HG03342 (cell line): ENCODE measurements at regions not wholly inside any gene's neighbourhood (a gene's known extent, or its start where the extent isn't known, plus 50 kb on each side); places are given as distances from the start of the nearest gene placed in this dataset.

Experiments used
- ATAC-seq: cut with Tn5 transposase; IDR thresholded peaks from one replicate; pipeline ENCODE4 v1.9.1; 2021; ENCODE audit warnings: mild to moderate bottlenecking, moderate library complexity; ENCODE audit not compliant: unreplicated experiment

DNA sequence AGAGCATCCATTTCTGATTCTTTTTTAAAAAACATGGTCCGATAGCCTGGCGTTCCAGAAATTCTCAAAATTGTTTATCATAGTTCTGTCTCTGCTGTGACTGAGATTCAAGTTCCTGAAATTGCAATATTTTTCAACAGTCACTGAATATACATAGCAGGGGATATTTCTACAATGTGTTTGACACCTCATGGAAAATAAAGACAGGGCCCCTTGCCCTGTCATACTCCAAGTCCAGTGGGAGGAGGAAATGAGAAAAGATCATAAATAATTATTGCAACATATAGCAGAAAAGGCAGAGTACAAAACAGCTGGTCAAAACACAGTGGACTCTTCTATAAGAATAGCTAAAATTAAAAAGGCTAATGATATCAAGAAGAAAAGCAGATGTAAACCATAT, 234.8 kb upstream of the SPTLC3 start:
- no peak for ATAC-seq

DNA sequence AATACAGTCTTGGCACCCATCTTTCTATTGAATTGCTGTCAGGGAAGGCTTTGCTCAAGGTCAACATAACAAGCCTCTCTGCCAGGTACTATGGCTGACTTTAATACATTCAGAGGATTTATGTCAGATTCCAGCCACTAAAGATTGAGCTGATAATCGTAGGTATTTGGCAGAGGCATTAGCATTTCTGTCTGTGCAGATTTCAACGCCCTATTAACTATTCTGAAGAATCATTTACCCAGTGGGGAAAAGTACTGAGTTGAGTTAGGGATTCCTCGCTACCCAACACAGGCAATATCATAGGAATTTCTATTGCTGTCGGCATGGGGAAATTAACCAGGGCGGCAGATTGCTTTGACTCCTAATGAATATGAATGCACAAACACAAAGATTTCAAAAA, 233.7 kb upstream of the SPTLC3 start:
- ATAC-seq: no peak

DNA sequence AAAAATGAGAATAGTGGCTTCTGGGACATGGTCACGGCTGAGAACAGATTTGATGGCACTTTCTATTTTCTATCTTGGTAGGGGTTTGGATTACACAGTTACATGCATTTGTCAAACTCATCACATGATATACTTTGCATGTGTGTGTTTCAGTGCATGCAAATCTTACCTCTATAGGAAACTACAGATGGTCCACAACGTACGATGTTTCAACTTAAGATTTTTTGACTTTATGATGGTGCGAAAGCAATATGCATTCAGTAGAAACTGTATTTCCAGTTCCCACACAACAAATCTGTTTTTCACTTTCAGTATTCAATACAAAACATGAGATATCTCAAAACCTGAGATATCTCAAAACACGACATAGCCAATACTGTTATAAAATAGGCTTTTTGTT, 231.8 kb upstream of the SPTLC3 start:
- ATAC-seq: no peak

DNA sequence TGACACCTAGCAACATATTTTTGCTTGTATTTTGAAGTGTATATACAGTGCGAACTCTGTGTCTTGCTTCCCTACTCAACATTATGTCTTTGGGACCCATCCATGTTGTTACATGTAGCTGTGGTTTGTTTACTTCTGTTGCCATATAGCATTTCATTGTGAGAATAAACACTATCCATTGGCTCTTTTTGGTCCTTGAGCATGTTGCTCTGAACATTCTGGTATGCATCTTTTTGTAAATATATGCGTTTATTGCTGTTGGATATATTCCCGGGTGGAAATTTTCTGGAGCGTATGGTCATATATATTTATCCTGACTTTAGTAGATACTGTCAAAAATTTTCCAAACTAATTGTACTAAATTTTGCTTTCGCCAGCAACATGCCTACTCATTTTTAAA, 222.5 kb upstream of the SPTLC3 start:
- no peak for ATAC-seq

DNA sequence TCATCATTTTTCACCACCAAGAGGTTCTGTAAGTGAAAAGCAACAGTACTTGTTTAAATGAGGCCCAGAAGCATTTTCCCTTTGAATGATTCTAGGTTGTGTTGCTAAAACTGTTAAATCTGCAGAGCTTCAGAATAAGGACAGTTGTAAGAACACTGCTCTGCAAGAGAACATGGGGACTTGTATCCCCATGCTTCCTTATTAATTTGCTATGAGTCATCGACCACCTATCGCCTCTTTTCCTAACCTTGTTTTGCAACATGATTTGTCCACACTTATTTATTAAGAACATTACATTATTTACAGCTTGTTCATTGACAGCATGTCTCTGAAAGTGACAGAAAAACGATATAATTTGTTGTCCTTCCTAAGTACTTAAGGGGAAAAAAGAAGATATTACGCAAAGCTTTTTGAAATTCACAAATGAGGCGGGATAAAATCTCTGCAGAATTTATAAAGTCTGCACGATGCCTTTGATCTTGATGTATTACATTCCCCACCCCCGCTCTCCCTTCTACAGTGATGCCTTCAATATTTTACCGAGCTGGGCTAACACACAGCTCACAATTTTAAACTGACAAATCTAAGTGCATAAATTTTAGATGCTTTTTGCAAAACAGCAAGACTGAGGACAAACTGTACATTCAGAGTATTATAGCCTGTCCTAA, 220.0 kb upstream of the SPTLC3 start:
- no peak for ATAC-seq

DNA sequence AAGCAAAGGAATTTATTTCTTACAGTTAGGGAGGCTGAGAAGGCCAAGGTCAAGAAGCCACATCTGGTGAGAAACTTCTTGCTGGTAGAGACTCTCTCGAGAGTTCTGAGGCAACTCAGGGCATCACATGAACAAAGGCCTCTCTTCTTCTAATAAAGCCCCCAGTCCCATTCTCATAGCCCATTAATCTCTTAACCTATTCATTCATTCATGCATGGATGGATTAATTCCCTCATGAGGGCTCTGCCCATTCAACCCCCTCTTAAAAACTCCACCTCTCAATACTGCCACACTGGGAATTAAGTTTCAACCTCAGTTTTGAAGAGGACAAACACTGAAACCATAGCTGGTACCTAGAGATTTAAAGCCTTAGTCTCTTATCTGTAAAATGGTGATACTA, 217.9 kb upstream of the SPTLC3 start:
- no peak for ATAC-seq

DNA sequence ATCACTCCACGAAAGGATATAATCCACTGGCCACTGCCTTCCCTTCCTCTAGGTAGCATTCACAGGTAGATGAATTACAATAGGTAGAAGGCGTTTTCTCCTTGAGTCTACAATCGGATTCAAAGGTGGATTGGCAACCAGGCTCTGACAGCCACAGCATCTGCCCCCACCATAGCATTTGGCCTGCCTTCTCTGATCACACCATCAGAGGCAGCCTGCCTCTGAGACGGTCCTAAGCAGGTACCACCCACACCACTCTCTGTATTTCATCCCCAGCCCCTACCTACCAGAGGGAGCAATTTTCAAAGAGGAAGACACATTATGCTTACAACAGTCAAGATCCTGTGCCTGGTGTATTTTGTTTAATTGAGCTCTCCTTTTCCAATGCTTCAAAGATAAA, 210.5 kb upstream of the SPTLC3 start:
- no peak for ATAC-seq

DNA sequence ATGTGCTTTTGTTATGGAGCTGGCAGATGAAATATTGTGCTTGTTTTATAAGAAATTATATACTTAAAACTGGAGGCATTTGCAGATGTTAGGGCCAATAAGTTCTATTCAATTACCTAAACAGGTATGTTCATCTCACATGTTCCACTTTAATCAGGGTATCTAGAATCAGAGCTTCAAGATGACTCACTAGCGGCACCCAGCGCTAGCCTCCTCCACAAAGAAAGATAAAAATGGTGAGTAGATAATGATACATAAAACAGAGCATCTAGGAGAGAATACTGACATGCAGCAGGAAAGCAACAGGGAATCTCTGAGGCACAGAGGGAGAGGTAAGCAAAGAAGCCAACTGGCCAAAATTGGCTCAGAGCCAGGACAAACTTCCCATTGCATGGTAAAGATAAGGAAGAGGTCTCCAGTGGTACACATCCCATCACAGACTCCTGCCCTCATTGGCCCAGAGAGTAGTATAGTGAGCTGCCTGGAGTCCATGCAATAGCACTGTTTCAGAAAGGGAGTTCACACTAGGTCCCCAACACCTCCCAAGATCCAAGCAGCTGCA, 200.7 kb upstream of the SPTLC3 start:
- no peak for ATAC-seq

DNA sequence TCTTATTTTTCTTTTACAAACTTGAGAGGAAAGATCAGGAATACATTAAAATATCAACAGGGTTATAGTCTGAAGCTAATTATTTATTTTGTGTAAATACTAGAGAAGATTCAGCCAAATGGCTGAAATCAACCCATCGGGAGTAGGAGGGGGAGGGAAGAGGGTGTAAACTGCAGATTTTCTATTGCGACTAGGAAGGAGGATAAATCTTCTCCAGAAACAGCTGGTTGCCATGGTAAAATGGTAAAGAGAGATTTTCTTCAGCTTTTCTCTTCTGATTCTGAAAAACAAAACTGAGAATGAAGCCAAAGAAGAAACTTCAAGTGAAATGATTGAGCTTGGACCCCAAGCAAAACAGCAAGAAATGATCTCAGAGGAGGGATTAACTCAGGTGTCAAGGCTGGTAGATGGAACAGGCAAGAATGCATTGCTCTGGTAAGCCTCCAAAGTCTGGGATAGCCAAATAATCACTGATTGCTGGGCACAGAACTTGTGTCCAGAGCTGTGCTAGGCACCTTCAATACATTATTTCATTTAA, 193.5 kb upstream of the SPTLC3 start:
- no peak for ATAC-seq

DNA sequence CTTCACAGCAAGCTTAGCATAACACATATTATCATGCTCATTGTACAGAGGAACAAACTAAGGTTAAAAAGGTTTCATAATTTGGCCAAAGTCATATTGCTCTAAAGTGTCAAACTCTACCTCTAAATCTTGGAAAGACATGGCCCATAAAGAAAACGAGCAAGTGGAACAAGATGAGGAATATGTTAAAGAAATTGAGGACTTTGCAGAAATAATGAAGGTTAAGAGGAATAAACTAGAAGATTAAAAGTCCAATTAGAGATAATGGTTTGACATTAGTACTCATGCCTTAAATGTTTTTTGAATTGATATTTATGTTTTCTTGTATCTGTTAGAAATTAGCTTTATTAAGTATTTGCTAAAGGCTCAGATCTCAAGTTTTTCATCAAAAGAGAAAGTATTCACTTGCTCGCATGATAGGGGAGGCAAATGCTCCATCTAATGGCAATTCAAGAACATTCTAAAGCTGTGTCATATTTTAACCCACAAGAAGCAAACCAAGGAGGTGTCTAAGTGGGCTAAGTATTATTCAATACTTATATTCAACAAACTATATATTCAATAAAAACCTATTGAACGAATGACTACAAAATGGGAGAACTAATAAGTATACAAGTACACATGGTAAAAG, 192.9 kb upstream of the SPTLC3 start:
- ATAC-seq: no peak

DNA sequence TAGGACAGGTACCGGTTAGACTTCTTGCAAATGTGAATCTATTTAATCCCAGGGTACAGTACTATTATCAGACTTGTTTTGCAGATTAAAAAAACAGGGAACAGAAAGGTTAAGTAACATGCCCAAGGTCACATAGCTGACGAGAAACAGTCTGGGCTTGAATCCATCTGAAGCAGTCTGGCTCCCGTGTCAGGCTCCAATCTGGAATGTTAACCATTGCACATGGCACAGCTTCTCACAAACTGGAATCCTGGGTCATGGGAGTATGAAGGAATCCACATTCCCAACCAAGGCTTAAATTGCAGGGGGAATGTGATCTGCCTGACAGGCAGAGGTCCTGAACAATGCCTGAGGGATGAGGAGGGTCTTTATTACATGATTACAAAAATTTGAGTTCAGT, 187.5 kb upstream of the SPTLC3 start:
- no peak for ATAC-seq

DNA sequence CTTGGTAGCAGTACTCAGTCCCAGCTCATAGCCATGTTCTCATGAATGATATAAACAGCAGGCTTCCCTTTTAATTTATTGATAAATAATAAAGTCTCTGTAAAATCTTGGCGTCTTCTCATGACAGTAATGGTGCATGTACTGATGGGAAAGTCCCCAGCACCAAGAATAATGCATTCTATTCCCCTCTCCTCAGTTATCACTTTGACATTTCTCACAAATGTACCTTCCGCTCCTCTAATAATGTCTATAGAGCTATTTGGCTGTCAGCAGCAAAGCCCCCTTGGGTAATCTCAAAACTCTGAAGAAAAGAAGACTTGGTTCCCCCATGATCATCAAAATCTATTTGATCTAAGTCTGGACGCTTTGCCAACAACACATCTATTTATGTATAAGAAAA, 185.0 kb upstream of the SPTLC3 start:
- no peak for ATAC-seq

DNA sequence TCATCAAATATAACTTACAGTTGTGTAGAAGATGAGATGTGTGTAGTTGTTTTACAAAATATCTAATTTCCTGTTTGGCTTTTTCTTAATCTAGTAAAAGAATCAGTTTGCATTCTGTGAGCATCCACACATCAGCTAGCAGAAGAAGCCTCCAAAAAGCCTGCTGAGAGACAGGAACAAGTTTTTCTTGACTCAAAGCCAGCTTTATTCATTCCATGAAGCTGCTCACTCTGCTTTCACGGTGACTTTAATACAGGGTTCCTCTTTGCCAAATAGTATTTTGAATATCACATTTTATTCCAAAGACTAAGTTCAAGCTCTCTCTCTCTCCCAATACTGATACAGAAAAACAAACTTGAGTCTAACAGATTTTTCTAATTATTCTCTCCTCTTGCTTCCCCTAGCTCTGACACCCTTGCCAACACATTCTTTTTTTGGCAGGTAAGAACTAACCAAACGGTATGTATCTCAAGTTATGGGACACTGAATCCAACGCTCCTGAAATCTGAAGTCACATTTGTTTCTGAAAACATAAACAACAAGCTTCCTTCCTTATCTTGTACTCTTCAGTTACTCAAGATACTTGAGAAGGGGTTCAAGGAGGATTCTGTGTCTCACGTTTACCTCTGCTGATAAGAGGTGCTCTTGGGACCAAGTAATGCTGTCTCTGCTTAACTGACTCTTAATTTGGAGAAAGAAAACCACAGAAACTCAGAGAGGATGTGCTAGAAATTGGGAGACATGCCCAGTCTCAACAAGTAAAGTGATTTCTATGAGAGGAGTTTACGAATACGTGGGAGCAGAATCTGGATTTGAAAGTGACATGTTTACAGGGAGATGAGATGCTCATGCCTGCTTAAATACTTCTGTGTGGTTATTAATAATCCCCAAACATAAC, 184.2 kb upstream of the SPTLC3 start:
- no peak for ATAC-seq

DNA sequence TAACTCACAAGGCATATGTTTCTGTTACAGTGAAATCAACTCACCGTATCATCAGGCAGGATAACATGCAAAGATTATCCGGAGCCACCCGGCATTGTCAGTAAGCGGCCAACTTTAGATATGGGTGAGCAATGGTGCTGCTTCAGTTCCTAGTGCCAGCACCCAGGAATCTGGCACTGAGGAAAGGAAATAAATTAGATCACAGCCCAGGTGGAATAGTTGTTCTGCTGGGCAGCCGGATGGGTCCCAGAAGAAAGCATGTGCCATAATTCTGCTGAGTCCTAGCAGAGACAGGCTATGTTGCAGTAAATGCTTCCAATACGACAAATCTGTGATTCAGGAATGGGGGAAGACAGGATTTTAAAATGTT, 183.6 kb upstream of the SPTLC3 start:
- no peak for ATAC-seq

DNA sequence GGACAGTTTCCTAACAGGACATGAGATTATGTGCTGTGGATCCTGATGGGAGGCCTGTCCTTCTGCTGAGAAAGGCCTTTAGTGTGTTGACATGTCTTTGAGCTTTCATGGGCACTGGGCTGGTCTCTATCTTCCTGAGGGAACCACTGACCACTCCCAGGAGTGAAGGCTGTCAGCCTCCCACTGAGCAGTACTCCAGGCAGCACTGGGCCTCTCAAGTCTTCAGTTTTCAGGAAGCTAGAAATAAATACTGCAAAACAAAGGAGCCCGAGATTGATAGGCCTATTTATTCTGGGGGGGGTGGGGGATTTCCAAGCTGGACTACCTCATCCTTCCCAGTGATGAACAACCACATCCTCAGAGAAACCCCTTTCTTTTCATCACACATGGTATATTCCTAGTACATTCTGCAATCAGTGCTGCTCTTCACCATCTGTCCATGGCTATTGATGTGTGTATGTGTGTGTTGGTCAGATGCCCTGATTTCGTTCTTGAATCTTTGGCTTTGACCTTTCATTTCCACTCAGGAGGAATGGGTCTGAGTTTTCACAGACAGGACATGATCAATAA, 180.9 kb upstream of the SPTLC3 start:
- no peak for ATAC-seq

DNA sequence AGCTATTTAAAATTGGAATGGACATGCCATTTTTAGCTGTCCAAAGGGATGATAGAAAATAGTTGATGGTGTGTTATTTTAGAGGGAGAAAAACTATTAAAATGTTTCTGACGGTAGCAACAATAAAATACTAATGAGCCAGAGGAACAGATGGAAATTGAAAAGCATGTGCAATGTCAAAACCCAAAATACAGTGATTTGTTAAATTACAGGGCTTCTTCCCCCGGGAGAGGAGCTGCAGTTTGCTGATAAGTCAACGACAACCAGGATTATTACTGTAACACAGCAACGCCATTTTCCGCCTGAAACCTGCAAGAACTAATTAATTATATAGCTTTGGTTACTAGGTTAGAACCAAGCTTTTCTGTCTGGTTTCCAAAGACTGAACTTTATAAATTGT, 179.6 kb upstream of the SPTLC3 start:
- ATAC-seq: no peak

DNA sequence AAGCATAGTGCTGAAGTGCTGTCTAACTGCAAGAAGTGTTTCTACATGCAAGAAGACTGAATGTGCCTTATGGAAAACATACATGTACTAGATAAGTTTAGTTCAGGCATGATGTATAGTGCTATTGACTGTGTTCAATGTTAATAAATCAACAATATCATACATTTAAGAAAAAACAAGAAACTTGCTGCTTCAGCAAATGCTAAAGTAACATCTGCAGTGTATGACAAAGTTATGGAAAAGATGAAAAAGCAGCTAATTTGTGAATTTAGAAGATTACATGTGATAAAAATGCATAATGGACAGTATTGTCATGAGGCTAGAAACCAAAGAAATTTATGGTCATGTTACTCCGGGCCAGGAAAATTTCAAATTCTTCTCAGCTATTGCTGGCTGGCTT, 174.9 kb upstream of the SPTLC3 start:
- no peak for ATAC-seq

DNA sequence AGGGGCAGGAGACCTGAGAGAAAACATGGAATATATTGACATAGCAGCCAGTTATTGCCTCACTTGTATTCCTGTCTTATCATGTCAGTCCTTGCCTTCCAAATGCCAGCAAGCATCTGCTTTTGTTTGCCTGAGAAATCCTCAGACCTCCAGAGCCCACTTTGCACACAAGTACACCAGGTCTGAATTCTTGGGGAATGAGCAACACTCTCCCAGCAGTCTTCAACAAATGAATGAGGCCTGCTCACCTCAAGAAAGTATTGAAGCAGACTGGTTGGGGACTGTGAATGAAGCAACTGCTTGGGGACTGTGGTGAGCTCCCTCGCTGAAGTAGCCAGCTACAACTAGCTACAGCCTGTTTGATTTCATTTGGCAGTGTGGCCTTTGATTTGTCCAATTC, 172.8 kb upstream of the SPTLC3 start:
- ATAC-seq: no peak

DNA sequence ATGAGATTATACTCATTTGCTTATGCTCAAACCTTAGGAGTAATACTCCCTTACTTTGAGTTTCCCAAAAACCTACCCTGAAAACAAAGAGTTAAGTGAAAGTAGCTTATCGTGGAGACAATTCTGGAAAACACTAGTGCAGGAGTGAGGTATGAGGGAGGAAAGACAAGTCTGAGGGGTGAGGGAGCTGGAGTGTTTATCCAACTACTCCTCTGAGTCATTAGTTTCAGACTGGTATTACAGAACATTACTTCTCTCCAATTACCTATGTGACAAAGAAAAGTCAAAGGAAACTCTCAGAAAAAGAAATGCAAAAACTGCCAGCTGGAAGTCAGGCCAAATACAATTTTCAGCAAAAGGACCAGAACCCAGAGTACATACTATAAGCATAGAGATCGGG, 171.1 kb upstream of the SPTLC3 start:
- ATAC-seq: no peak

DNA sequence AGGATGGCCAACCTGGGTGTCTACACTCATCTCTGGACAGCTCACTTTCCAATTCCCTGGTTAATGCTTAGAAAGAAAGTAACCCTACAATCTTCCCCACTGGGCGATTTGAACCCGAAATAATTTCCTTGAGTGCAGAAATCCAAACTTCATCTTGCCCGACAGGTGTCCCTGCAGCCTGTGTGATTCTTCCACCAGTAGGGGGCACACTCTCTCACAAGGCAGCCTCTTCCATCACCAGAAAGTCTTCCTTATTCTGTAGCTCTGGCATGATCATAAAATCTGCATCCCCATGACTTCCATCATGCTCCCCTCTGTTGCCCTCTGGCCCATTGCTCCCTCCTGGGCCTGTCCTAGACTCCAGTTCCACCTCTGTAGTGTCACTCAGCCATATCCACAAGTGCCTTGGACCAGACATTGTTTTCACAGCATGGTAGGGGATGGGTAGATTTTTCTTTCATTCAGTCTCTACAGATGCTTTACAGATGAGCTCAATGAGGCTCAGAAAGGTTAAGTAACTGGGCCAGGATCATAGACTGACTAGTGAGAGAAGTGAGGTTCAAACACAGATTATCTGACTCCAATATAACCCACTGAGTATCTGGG, 170.4 kb upstream of the SPTLC3 start:
- no peak for ATAC-seq

DNA sequence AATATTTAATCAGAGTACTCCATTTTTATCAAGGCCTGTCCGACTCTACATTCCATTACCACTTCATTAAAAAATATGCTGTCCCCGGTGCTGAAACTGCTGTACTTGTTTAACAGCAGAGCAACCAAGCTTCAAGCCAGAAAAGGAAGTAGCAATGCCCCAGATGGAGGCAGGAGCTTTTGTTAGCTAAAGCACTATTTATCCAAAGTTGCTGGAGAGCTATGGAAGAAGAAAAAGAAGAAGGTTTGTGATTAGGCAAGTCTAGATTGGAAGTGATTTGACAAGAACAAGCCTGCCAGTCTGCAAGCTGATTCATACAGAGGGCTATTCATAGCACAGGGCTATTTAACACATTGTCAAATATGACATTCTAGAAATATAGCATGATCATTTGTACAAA, 160.9 kb upstream of the SPTLC3 start:
- no peak for ATAC-seq
